ENCODE measurements at regions not wholly inside any gene's neighbourhood (a gene's known extent, or its start where the extent isn't known, plus 50 kb on each side); places are given as distances from the start of the nearest gene placed in this dataset.

DNA sequence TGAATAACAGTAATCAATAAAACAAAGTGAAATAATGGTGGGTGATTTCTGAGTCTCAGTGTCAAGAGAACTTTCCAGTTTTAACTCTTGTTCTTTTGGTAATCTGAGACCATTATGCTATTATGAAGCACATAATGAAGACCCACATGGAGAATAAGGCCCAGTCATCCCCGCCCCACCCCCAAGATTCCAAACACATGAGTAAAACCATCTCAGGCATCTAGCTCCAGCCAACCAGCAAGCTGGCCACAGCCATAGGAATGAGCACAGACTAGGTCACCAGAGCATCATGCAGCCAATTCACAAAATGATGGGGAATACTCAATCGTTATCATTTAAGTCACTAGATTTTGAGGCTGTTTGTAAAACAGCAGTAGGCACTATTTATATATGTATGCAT, 1769.0 kb upstream of the PCDH20 start:
- DNase-seq (ENCODE audit: low read depth) = peak; percentile 60

- no peak for DNase-seq (ENCODE audit: low read depth)
These were observed 1759.9 kb upstream of the PCDH20 start for GRCh38 chr13:63175536-63175935.

- DNase-seq (ENCODE audit: low read depth) = no peak
These were observed 1752.2 kb upstream of the PCDH20 start for GRCh38 chr13:63167699-63168337.

GRCh38 chr13:63166345-63166744, 1750.7 kb upstream of the PCDH20 start:
- no peak for DNase-seq (ENCODE audit: low read depth)

GRCh38 chr13:63163903-63164302, 1748.3 kb upstream of the PCDH20 start:
- no peak for DNase-seq (ENCODE audit: low read depth)

DNA sequence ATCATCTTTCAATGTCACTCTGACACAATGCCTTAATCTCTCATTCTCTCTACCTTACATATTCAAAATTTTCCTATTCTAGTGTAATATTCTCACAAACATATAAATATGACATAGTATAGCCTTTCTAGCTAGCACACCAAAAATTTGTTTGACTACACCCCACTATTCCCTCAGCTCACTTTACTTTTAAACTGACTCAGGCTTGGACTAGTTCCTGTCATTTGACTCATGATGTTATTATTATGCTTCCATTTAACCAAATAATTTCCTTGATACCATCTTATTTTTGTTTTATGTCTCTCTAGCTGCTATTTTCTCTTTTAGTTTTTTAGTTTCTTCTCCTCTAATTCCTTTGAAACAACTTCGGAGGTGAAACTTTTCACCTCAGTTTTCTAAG, 1745.6 kb upstream of the PCDH20 start:
- no peak for DNase-seq (ENCODE audit: low read depth)

DNA sequence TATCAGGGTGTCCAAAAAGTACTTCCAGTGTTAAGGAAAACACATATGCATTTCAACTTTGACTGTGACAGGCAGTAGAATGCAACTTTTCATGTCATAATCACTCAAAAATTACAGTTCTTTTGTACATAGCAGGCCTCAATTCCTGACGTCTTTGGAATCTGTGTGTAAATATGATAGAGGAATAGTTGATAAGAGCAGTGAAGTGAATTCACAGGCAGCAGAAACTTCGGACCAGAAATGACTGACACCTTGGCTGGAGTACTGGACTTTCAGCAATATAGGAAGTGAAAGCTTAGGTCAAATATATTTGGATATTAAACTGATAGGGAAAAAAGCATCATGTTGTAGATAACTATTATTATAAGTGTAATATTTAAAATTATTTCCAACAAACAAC, 1741.2 kb upstream of the PCDH20 start:
- no peak for DNase-seq (ENCODE audit: low read depth)

- DNase-seq (ENCODE audit: low read depth) = no peak
These were observed 1733.7 kb upstream of the PCDH20 start for GRCh38 chr13:63149375-63149774.

- DNase-seq (ENCODE audit: low read depth) = no peak
These were observed 1723.6 kb upstream of the PCDH20 start for GRCh38 chr13:63139277-63139676.

DNA sequence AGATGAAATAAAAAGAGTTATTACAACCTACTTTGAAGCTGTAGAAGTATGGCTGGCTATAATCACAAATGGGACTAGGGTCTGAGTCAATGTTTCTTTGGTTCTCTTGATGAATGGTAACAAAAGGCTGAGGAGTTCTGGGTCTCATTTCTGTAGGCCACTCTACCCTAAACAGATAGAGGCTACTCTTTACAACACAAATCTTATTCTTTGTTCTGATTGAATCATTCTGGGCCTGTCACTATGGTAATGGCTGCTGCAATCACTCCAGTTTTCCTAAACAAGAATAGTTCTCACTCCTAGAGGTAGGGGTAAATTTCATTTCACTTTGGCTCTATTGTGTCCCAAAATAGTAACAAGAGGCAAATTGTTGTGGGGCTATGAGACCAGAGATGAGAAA, 1714.3 kb upstream of the PCDH20 start:
- no peak for DNase-seq (ENCODE audit: low read depth)

- DNase-seq (ENCODE audit: low read depth) = no peak
These were observed 1713.1 kb upstream of the PCDH20 start for GRCh38 chr13:63128716-63129115.

- peak; percentile 9 for DNase-seq (ENCODE audit: low read depth)
These were observed 1709.2 kb upstream of the PCDH20 start for GRCh38 chr13:63124863-63125262.

DNA sequence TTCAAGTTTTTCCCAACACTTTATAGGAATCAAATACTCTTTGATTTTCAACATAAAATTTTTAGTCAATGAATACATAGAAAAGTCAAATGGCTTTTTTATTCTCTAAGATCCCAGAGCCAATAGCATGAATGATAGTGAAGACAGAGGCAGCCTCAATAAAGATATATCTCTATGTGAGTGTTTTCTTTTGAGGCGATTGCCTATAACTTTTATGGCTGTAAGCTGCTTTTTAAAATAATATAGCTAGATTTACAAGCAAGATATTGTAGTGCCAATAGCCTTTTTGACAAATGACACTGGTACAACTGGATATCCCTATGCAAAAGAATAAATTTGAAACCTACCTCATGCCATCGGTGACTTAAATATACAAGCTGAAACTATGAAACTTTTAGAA, 1705.2 kb upstream of the PCDH20 start:
- no peak for DNase-seq (ENCODE audit: low read depth)

GRCh38 chr13:63117710-63118109, 1702.1 kb upstream of the PCDH20 start:
- DNase-seq (ENCODE audit: low read depth) = no peak

GRCh38 chr13:63112799-63113395, 1697.2 kb upstream of the PCDH20 start:
- no peak for DNase-seq (ENCODE audit: low read depth)

GRCh38 chr13:63110466-63110865, 1694.8 kb upstream of the PCDH20 start:
- no peak for DNase-seq (ENCODE audit: low read depth)

- DNase-seq (ENCODE audit: low read depth) = no peak
These were observed 1691.7 kb upstream of the PCDH20 start for GRCh38 chr13:63107179-63107943.

GRCh38 chr13:63094717-63095116, 1679.1 kb upstream of the PCDH20 start:
- DNase-seq (ENCODE audit: low read depth) = no peak

DNA sequence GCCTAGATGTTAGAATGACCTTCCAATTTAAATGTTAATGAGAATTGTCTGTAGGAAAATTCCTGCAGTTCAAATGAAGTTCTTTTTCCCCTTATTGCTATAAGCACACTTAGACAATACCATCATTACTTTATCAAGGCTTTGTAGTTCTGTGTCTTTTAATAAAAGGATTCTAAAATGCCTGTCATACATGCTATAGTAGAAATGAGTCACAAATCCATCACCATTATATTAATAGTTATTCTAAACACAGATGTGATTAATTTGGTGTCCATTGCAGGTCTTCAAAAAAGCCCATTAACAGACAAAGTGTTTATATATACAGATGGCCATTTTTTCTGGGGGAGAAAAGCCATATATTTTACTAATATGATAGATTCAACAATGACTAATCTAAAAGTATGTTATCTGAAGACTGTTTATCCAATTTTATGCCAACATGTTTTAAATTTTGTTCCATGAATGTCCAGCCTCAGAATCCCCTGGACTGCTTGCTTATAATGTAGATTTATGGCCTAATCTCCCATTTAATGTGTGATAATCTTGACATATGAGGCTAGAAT, 1678.3 kb upstream of the PCDH20 start:
- DNase-seq (ENCODE audit: low read depth) = no peak

- DNase-seq (ENCODE audit: low read depth) = no peak
These were observed 1676.8 kb upstream of the PCDH20 start for GRCh38 chr13:63092456-63092855.

- DNase-seq (ENCODE audit: low read depth) = no peak
These were observed 1674.9 kb upstream of the PCDH20 start for GRCh38 chr13:63090524-63090923.

GRCh38 chr13:63088226-63088625, 1672.6 kb upstream of the PCDH20 start:
- DNase-seq (ENCODE audit: low read depth) = no peak
